HepG2 (cell line): ENCODE measurements at regions not wholly inside any gene's neighbourhood (a gene's known extent, or its start where the extent isn't known, plus 50 kb on each side); places are given as distances from the start of the nearest gene placed in this dataset.

Experiments
- TRIM24 ChIP-seq: sonication (generic); formaldehyde crosslinking; IDR thresholded peaks from 2 replicates; pipeline ENCODE4 v1.8.0; 2022; ENCODE audit warnings: mild to moderate bottlenecking, missing genetic modification reagents
- ZNF724P ChIP-seq: sonication (generic); formaldehyde crosslinking; IDR thresholded peaks from 2 replicates; pipeline ENCODE4 v1.8.0; 2022; ENCODE audit warnings: missing genetic modification reagents, borderline replicate concordance
- TF ChIP-seq, protein P1 (sequence below): fragments of 450-650 bp; IDR thresholded peaks from 2 replicates; pipeline ENCODE4 v1.6.1; 2016
- TF ChIP-seq, protein P2 (sequence below): sonication (generic); formaldehyde crosslinking; IDR thresholded peaks from 2 replicates; pipeline ENCODE4 v1.4.0; 2020; ENCODE audit warnings: mild to moderate bottlenecking, missing genetic modification reagents

DNA sequence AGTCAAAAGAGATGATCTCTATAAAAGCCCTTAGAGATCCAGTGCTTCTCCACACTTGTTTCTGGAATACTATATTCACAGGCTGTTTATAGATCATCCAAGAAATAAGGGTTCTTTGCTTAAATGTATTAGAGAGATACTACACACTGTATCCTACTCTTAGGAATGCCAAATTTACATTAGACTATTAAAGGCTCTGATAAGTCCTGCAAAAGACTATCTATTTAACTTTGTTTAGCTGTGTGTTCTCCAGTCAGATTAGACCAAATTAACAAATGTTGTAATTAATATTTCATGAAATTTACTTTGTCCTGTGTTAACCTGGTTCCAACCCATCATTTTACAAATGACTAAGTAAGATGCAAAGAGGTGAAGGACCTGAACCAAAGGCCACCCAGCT lies 260.5 kb upstream of the ZIC3 start:
- TF ChIP-seq, protein P1, sequence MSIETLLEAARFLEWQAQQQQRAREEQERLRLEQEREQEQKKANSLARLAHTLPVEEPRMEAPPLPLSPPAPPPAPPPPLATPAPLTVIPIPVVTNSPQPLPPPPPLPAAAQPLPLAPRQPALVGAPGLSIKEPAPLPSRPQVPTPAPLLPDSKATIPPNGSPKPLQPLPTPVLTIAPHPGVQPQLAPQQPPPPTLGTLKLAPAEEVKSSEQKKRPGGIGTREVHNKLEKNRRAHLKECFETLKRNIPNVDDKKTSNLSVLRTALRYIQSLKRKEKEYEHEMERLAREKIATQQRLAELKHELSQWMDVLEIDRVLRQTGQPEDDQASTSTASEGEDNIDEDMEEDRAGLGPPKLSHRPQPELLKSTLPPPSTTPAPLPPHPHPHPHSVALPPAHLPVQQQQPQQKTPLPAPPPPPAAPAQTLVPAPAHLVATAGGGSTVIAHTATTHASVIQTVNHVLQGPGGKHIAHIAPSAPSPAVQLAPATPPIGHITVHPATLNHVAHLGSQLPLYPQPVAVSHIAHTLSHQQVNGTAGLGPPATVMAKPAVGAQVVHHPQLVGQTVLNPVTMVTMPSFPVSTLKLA = no peak
- no peak for TF ChIP-seq ZNF724P
- no peak for TF ChIP-seq TRIM24
- TF ChIP-seq, protein P2, sequence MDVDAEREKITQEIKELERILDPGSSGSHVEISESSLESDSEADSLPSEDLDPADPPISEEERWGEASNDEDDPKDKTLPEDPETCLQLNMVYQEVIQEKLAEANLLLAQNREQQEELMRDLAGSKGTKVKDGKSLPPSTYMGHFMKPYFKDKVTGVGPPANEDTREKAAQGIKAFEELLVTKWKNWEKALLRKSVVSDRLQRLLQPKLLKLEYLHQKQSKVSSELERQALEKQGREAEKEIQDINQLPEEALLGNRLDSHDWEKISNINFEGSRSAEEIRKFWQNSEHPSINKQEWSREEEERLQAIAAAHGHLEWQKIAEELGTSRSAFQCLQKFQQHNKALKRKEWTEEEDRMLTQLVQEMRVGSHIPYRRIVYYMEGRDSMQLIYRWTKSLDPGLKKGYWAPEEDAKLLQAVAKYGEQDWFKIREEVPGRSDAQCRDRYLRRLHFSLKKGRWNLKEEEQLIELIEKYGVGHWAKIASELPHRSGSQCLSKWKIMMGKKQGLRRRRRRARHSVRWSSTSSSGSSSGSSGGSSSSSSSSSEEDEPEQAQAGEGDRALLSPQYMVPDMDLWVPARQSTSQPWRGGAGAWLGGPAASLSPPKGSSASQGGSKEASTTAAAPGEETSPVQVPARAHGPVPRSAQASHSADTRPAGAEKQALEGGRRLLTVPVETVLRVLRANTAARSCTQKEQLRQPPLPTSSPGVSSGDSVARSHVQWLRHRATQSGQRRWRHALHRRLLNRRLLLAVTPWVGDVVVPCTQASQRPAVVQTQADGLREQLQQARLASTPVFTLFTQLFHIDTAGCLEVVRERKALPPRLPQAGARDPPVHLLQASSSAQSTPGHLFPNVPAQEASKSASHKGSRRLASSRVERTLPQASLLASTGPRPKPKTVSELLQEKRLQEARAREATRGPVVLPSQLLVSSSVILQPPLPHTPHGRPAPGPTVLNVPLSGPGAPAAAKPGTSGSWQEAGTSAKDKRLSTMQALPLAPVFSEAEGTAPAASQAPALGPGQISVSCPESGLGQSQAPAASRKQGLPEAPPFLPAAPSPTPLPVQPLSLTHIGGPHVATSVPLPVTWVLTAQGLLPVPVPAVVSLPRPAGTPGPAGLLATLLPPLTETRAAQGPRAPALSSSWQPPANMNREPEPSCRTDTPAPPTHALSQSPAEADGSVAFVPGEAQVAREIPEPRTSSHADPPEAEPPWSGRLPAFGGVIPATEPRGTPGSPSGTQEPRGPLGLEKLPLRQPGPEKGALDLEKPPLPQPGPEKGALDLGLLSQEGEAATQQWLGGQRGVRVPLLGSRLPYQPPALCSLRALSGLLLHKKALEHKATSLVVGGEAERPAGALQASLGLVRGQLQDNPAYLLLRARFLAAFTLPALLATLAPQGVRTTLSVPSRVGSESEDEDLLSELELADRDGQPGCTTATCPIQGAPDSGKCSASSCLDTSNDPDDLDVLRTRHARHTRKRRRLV (CRISPR knock-in tag) = no peak
